ENCODE measurements at regions not wholly inside any gene's neighbourhood (a gene's known extent, or its start where the extent isn't known, plus 50 kb on each side); places are given as distances from the start of the nearest gene placed in this dataset.
"Not testable (repeated sequence)": the region's sequence is repeated elsewhere in the genome, so short reads cannot be mapped to it uniquely, and the experiment has no call there.

DNA sequence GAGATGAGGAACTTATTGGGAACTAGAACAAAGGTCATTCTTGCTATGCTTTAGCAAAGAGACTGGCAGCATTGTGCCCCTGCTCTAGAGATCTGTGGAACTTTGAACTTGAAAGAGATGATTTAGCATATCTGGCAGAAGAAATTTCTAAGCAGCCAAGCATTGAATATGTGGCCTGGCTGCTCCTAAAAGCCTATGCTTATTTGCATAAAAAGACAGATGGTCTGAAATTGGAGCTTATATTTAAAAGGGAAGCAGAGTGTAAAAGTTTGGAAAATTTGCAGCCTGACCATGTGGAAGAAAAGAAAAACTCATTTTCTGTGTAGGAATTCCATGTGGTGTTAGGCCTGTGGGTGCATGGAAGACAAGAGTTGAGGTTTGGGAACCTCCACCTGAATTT, 647.5 kb downstream of the MATN1 start:
- H3K27ac ChIP-seq (ENCODE audit: low read depth, low read length); H3K4me1 ChIP-seq (ENCODE audit: insufficient read depth, low read length); H3K36me3 ChIP-seq (ENCODE audit: insufficient read depth, low read length); H3K27me3 ChIP-seq (ENCODE audit: control insufficient read depth in 1 of 2, insufficient read depth in 2 of 2, low read length in 2 of 2); H3K9me3 ChIP-seq (ENCODE audit: low read length); H3K4me3 ChIP-seq (ENCODE audit: low read depth in 1 of 2, low read length in 2 of 2); H3K9ac ChIP-seq (ENCODE audit: low read length): not testable (repeated sequence)

DNA sequence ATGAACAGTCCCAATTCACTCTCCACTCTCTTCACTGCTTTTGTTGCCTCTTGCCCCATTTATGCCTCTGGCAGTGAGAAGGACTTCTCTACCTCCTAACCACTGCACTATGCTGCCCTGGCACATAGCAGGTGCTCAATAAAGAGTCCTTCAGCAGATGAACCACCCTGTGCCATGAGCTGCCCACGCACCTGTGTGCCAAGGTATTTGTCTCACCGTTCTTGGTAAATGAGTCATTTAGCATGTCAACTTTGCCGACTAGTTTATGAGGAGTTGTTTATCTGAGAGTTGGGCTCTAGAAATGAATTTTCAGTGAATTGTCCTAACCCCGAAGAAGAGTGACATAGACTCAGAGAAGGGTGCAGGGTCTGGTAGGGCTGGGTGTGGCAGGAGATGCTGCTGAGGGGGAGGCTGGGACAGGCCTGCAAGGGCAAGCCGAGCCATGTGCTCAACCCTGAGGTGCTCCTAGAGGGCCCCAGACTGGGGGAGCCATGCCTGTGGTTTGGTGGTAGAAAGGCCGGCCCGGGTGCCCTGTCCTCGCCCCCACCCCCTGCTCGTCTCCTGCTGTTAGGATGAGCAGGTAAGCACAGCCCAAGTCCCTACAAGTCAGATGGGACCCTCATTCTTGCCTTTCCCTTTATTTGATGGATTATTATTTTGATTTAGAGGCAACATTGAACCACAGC, 654.5 kb downstream of the MATN1 start:
- Histone ChIP-seq H3K27ac (ENCODE audit: low read depth, low read length) (no peak overlapping the region), H3K9me3 (ENCODE audit: low read length) (peaks cover 6% of the 10 kb centered on the region), H3K4me1 (ENCODE audit: insufficient read depth, low read length) (no peaks in the 10 kb centered on the region), H3K36me3 (ENCODE audit: insufficient read depth, low read length) (no peaks in the 10 kb centered on the region), H3K27me3 (ENCODE audit: control insufficient read depth in 1 of 2, insufficient read depth in 2 of 2, low read length in 2 of 2) (no peaks in the 10 kb centered on the region), H3K4me3 (ENCODE audit: low read depth in 1 of 2, low read length in 2 of 2) (no peak overlapping the region), H3K9ac (ENCODE audit: low read length) (no peak overlapping the region)

- Histone ChIP-seq H3K27ac (ENCODE audit: low read depth, low read length) (no peak overlapping the region), H3K4me3 (ENCODE audit: low read depth in 1 of 2, low read length in 2 of 2) (no peak overlapping the region), H3K9ac (ENCODE audit: low read length) (no peak overlapping the region), H3K27me3 (ENCODE audit: control insufficient read depth in 1 of 2, insufficient read depth in 2 of 2, low read length in 2 of 2) (no peaks in the 10 kb centered on the region), H3K36me3 (ENCODE audit: insufficient read depth, low read length) (no peaks in the 10 kb centered on the region), H3K4me1 (ENCODE audit: insufficient read depth, low read length) (no peaks in the 10 kb centered on the region), H3K9me3 (ENCODE audit: low read length) (peaks cover 6% of the 10 kb centered on the region)
Measured at GRCh38 chr1:30064547-30064946, 658.8 kb downstream of the MATN1 start.

GRCh38 chr1:30063621-30064280, 659.6 kb downstream of the MATN1 start:
- H3K4me3 ChIP-seq (ENCODE audit: low read depth in 1 of 2, low read length in 2 of 2), result no peak overlapping the region
- no peaks in the 10 kb centered on the region for H3K4me1 ChIP-seq (ENCODE audit: insufficient read depth, low read length)
- H3K9ac ChIP-seq (ENCODE audit: low read length), result no peak overlapping the region
- H3K27ac ChIP-seq (ENCODE audit: low read depth, low read length), result no peak overlapping the region
- H3K36me3 ChIP-seq (ENCODE audit: insufficient read depth, low read length), result no peaks in the 10 kb centered on the region
- H3K27me3 ChIP-seq (ENCODE audit: control insufficient read depth in 1 of 2, insufficient read depth in 2 of 2, low read length in 2 of 2), result no peaks in the 10 kb centered on the region
- H3K9me3 ChIP-seq (ENCODE audit: low read length), result peaks cover 6% of the 10 kb centered on the region

DNA sequence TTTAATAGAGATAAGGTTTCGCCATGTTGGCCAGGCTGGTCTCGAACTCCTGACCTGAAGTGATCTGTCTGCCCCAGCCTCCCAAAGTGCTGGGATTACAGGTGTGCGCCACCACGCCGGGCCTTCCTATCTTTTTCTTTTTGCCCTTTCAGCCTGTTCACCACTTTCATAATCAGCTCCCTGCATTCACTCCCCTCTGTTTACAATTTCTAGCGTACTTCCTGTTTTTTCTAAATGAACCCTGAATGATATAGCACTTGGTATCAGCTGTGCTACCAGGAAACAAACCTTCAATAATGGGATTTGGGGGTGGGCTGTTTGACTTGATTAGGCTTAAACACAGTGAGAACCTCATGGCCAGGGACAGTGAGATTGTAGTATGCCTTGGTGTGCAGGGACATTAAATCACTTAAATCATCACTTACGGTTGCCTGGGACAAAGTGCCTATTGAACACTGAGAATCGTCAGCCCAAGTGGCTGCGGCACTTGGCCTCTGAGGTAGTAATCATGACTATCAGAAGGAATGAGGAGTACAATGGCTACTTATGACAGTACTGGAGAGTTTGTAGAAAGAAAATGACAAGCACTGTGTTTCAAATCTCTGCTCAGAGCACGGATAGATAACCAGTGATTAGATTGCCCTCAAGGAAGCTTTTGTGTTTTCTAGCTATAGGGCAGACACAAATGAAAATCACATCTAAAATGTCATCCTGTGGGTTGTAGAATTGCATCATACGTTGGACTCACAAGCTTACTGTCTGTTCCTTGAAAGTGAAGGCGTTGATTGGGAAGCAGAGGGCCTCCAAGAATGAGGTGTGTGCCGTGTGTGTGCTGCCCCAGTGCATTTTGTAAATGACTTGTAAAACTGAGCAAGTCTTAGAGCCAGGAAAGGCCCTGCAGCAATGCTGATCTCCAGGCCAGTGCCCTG, 661.8 kb downstream of the MATN1 start:
- H3K4me3 ChIP-seq (ENCODE audit: low read depth in 1 of 2, low read length in 2 of 2), result no peak overlapping the region
- H3K27me3 ChIP-seq (ENCODE audit: control insufficient read depth in 1 of 2, insufficient read depth in 2 of 2, low read length in 2 of 2), result no peaks in the 10 kb centered on the region

DNA sequence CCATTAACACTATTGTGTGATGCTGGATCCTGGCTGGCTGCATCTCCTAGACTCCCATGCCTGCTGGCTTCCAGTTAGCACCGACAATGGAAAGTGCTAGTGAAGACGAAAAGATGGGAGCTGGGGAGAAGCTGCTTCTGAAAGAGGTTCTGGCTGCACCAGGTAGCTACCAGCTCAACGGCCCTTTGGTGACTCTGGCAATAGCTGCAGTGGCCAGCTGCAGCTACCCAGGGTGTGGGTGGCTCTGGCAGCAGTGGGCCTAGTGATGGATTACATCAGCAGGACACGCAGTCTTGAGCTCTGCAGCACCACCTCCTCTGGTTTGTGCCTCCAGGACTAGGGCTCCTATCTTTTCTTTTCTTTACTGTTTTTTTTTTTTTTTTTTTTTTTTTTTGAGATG, 662.6 kb downstream of the MATN1 start:
- no peaks in the 10 kb centered on the region for H3K27me3 ChIP-seq (ENCODE audit: control insufficient read depth in 1 of 2, insufficient read depth in 2 of 2, low read length in 2 of 2)
- H3K27ac ChIP-seq (ENCODE audit: low read depth, low read length), result no peak overlapping the region

More for the DNA sequence above, 661.8 kb downstream of the MATN1 start:
- H3K4me1 ChIP-seq (ENCODE audit: insufficient read depth, low read length), result no peaks in the 10 kb centered on the region
- H3K9ac ChIP-seq (ENCODE audit: low read length), result no peak overlapping the region
- H3K36me3 ChIP-seq (ENCODE audit: insufficient read depth, low read length), result no peaks in the 10 kb centered on the region
- no peaks in the 10 kb centered on the region for H3K9me3 ChIP-seq (ENCODE audit: low read length)
- no peak overlapping the region for H3K27ac ChIP-seq (ENCODE audit: low read depth, low read length)

DNA sequence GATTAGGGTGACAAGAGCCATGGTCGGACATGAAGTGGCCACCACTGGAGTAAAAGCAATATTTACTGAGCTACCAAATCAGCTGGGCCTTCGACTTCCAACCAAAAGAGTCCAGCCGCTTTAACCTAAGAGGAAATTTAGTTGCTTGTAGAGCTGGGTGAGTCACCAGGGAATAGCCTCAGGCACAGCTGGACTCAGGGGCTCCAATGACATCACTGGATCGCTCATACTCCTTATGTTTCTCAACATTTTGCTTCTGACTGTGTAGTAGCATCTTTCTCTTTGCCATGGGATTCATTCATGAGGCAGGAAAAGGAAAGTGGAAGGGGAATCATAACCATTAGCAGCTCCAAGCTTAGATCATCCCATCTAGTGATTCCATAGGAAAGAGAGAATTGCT, 664.4 kb downstream of the MATN1 start:
- H3K36me3 ChIP-seq (ENCODE audit: insufficient read depth, low read length), result no peaks in the 10 kb centered on the region
- no peak overlapping the region for H3K27ac ChIP-seq (ENCODE audit: low read depth, low read length)
- no peaks in the 10 kb centered on the region for H3K27me3 ChIP-seq (ENCODE audit: control insufficient read depth in 1 of 2, insufficient read depth in 2 of 2, low read length in 2 of 2)
- H3K4me1 ChIP-seq (ENCODE audit: insufficient read depth, low read length), result no peaks in the 10 kb centered on the region
- H3K9ac ChIP-seq (ENCODE audit: low read length), result no peak overlapping the region
- no peaks in the 10 kb centered on the region for H3K9me3 ChIP-seq (ENCODE audit: low read length)
- no peak overlapping the region for H3K4me3 ChIP-seq (ENCODE audit: low read depth in 1 of 2, low read length in 2 of 2)

More for the DNA sequence above, 662.6 kb downstream of the MATN1 start:
- no peak overlapping the region for H3K4me3 ChIP-seq (ENCODE audit: low read depth in 1 of 2, low read length in 2 of 2)
- no peak overlapping the region for H3K9ac ChIP-seq (ENCODE audit: low read length)
- H3K36me3 ChIP-seq (ENCODE audit: insufficient read depth, low read length), result no peaks in the 10 kb centered on the region
- no peaks in the 10 kb centered on the region for H3K9me3 ChIP-seq (ENCODE audit: low read length)
- no peaks in the 10 kb centered on the region for H3K4me1 ChIP-seq (ENCODE audit: insufficient read depth, low read length)

GRCh38 chr1:30054126-30054525, 669.3 kb downstream of the MATN1 start:
- Histone ChIP-seq H3K4me3 (ENCODE audit: low read depth in 1 of 2, low read length in 2 of 2) (no peak overlapping the region), H3K27ac (ENCODE audit: low read depth, low read length) (no peak overlapping the region), H3K9ac (ENCODE audit: low read length) (no peak overlapping the region)

DNA sequence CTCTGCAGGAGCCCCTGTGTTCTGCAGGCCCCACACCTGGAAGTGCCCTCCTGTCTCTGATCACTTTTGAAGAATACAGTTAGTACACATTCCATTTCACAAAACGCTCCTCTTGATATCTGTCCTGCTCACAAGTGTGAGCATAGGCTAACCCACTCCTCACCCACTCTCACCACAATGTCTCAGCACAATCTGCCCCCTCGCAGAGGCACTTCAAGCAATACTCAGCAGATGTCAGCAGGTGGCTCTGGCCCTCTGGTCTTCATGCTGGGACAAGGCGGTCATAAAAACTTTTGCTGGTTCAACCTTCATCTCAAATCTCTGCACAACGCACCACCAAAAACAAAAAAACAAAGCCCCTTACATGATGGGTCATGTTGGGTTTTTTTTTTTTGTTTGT, 671.2 kb downstream of the MATN1 start:
- H3K4me3 ChIP-seq (ENCODE audit: low read depth in 1 of 2, low read length in 2 of 2), result no peak overlapping the region
- H3K36me3 ChIP-seq (ENCODE audit: insufficient read depth, low read length), result no peaks in the 10 kb centered on the region
- H3K27me3 ChIP-seq (ENCODE audit: control insufficient read depth in 1 of 2, insufficient read depth in 2 of 2, low read length in 2 of 2), result no peaks in the 10 kb centered on the region
- no peaks in the 10 kb centered on the region for H3K4me1 ChIP-seq (ENCODE audit: insufficient read depth, low read length)
- H3K9ac ChIP-seq (ENCODE audit: low read length), result no peak overlapping the region
- H3K27ac ChIP-seq (ENCODE audit: low read depth, low read length), result no peak overlapping the region
- no peaks in the 10 kb centered on the region for H3K9me3 ChIP-seq (ENCODE audit: low read length)

More at GRCh38 chr1:30054126-30054525, 669.3 kb downstream of the MATN1 start:
- H3K27me3 ChIP-seq (ENCODE audit: control insufficient read depth in 1 of 2, insufficient read depth in 2 of 2, low read length in 2 of 2), result no peaks in the 10 kb centered on the region
- H3K9me3 ChIP-seq (ENCODE audit: low read length), result no peaks in the 10 kb centered on the region
- no peaks in the 10 kb centered on the region for H3K4me1 ChIP-seq (ENCODE audit: insufficient read depth, low read length)
- H3K36me3 ChIP-seq (ENCODE audit: insufficient read depth, low read length), result no peaks in the 10 kb centered on the region

DNA sequence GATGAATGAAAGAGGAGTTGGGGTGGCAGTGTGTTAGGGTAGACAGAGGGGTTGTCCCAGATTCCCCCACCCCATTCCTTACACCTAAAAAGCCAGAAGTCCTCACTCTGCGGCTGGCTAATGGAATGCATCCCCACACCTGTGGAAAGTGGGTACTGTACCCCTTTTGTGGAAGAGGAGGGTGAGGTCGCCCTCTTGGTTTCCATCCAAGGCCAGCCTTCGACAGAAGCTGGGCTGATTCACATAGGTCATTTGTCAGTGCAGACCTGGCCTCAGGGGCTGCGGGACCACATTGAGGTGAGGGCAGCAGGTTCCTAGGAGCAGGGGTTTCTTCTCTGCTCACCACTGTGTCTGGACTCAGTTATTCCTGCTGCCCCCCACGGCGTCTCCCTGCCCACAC, 671.6 kb downstream of the MATN1 start:
- H3K9me3 ChIP-seq (ENCODE audit: low read length), result no peaks in the 10 kb centered on the region

GRCh38 chr1:30049748-30050296, 673.6 kb downstream of the MATN1 start:
- Histone ChIP-seq H3K4me3 (ENCODE audit: low read depth in 1 of 2, low read length in 2 of 2) (no peak overlapping the region), H3K27me3 (ENCODE audit: control insufficient read depth in 1 of 2, insufficient read depth in 2 of 2, low read length in 2 of 2) (no peaks in the 10 kb centered on the region), H3K4me1 (ENCODE audit: insufficient read depth, low read length) (no peaks in the 10 kb centered on the region), H3K27ac (ENCODE audit: low read depth, low read length) (no peak overlapping the region), H3K36me3 (ENCODE audit: insufficient read depth, low read length) (no peaks in the 10 kb centered on the region), H3K9me3 (ENCODE audit: low read length) (no peaks in the 10 kb centered on the region), H3K9ac (ENCODE audit: low read length) (no peak overlapping the region)

More for the DNA sequence above, 671.6 kb downstream of the MATN1 start:
- H3K4me1 ChIP-seq (ENCODE audit: insufficient read depth, low read length), result no peaks in the 10 kb centered on the region
- no peak overlapping the region for H3K4me3 ChIP-seq (ENCODE audit: low read depth in 1 of 2, low read length in 2 of 2)
- no peaks in the 10 kb centered on the region for H3K27me3 ChIP-seq (ENCODE audit: control insufficient read depth in 1 of 2, insufficient read depth in 2 of 2, low read length in 2 of 2)
- no peak overlapping the region for H3K27ac ChIP-seq (ENCODE audit: low read depth, low read length)
- H3K9ac ChIP-seq (ENCODE audit: low read length), result no peak overlapping the region
- H3K36me3 ChIP-seq (ENCODE audit: insufficient read depth, low read length), result no peaks in the 10 kb centered on the region

Data from muscle layer of colon (tissue), 2 donors.